Liver (tissue), 8 donors: ENCODE measurements at regions not wholly inside any gene's neighbourhood (a gene's known extent, or its start where the extent isn't known, plus 50 kb on each side); places are given as distances from the start of the nearest gene placed in this dataset.

Experiments
- DNase-seq: peaks from one replicate; pipeline ENCODE4 v3.0.0-alpha.2; 2017; ENCODE audit warnings: low spot score
- H3K27ac ChIP-seq, 2 donors: one replicate each; pipeline ENCODE4 v1.7.0; 2013; ENCODE audit warnings: inconsistent platforms in 2 of 2, low read length in 2 of 2, control low read depth in 1 of 2, low read depth in 1 of 2, mild to moderate bottlenecking in 1 of 2
- H3K27me3 ChIP-seq, 4 donors: one replicate each; pipeline versions ENCODE4 v1.6.1 to v1.7.0; 2013; ENCODE audit warnings: low read length in 3 of 4, inconsistent platforms in 1 of 4, mild to moderate bottlenecking in 1 of 4, moderate library complexity in 1 of 4; ENCODE audit not compliant: control insufficient read depth in 4 of 4, insufficient read depth in 4 of 4
- H3K36me3 ChIP-seq, 4 donors: one replicate each; pipeline versions ENCODE4 v1.6.1 to v1.7.0; 2013; ENCODE audit warnings: low read length in 3 of 4, mild to moderate bottlenecking in 3 of 4, low read depth in 1 of 4, moderate library complexity in 1 of 4; ENCODE audit not compliant: control insufficient read depth in 4 of 4, insufficient read depth in 3 of 4
- H3K4me1 ChIP-seq, 4 donors: one replicate each; pipeline versions ENCODE4 v1.6.1 to v1.7.0; 2013; ENCODE audit warnings: low read length in 3 of 4, mild to moderate bottlenecking in 3 of 4, moderate library complexity in 1 of 4; ENCODE audit not compliant: control insufficient read depth in 4 of 4, insufficient read depth in 4 of 4
- H3K4me3 ChIP-seq, 3 donors: one replicate each; pipeline versions ENCODE4 v1.6.1 to v1.7.0; 2013; ENCODE audit warnings: low read length in 3 of 3, control low read depth in 1 of 3, low read depth in 1 of 3, mild to moderate bottlenecking in 1 of 3
- H3K9ac ChIP-seq, 2 donors: one replicate each; pipeline ENCODE4 v1.7.0; 2013; ENCODE audit warnings: low read length in 2 of 2, mild to moderate bottlenecking in 2 of 2, moderate library complexity in 2 of 2, control low read depth in 1 of 2, low read depth in 1 of 2
- H3K9me3 ChIP-seq, 4 donors: one replicate each; pipeline versions ENCODE4 v1.6.1 to v1.7.0; 2013; ENCODE audit warnings: low read length in 3 of 4; ENCODE audit not compliant: control insufficient read depth in 4 of 4
- ATF3 ChIP-seq: IDR thresholded peaks from 2 replicates; pipeline ENCODE4 v1.6.1; 2016; ENCODE audit warnings: antibody characterized with exemption
- CTCF ChIP-seq: fragments of 150-350 bp; IDR thresholded peaks from 2 replicates; pipeline ENCODE4 v1.5.1; 2017; ENCODE audit warnings: improper control_type of control experiment, low read depth, low read length; ENCODE audit not compliant: missing input control
- HNF4A ChIP-seq, 2 donors: conservative IDR thresholded peaks; 2 replicates each; pipeline ENCODE4 v1.6.1; 2016; ENCODE audit warnings: antibody characterized with exemption in 2 of 2, mild to moderate bottlenecking in 2 of 2
- HNF4G ChIP-seq: IDR thresholded peaks from 2 replicates; pipeline ENCODE4 v1.6.1; 2016; ENCODE audit warnings: antibody characterized with exemption
- JUND ChIP-seq, 2 donors: IDR thresholded peaks; 2 replicates each; pipeline ENCODE4 v1.6.1; 2016; ENCODE audit warnings: antibody characterized with exemption in 2 of 2
- MAX ChIP-seq: IDR thresholded peaks from 2 replicates; pipeline ENCODE4 v1.6.1; 2016; ENCODE audit warnings: antibody characterized with exemption
- REST ChIP-seq: IDR thresholded peaks from 2 replicates; pipeline ENCODE4 v1.6.1; 2016; ENCODE audit warnings: antibody characterized with exemption, mild to moderate bottlenecking
- RXRA ChIP-seq, 2 donors: IDR thresholded peaks; 2 replicates each; pipeline ENCODE4 v1.6.1; 2017 to 2018; ENCODE audit warnings: antibody characterized with exemption in 2 of 2, mild to moderate bottlenecking in 1 of 2
- SP1 ChIP-seq: IDR thresholded peaks from 2 replicates; pipeline ENCODE4 v1.6.1; 2018; ENCODE audit warnings: antibody characterized with exemption, mild to moderate bottlenecking
- TAF1 ChIP-seq: conservative IDR thresholded peaks from 2 replicates; pipeline ENCODE4 v1.6.1; 2016; ENCODE audit warnings: antibody characterized with exemption, mild to moderate bottlenecking
- YY1 ChIP-seq: IDR thresholded peaks from 2 replicates; pipeline ENCODE4 v1.6.1; 2016; ENCODE audit warnings: antibody characterized with exemption, mild to moderate bottlenecking
- ZBTB33 ChIP-seq: IDR thresholded peaks from 2 replicates; pipeline ENCODE4 v1.6.1; 2016; ENCODE audit warnings: antibody characterized with exemption
- WGBS: extraction: QIAGEN DNeasy Blood & Tissue Kit; methylation state at CpG from one replicate; pipeline ENCODE4 v1.1.7; 2013; 5-methylcytosine and 5-hydroxymethylcytosine counted together
- donor health status: healthy.
- donor health status: healthy.
- donor health status: healthy.
- donor health status: healthy.
- donor health status: healthy.

- Histone ChIP-seq H3K9me3 (no peaks in the 10 kb centered on the region), H3K9ac (no peak overlapping the region), H3K27me3 (peaks cover 0 to 7% (median 0%) of the 10 kb centered on the region in 4 donors), H3K36me3 (no peaks in the 10 kb centered on the region), H3K4me3 (no peak overlapping the region), H3K27ac (no peak overlapping the region), H3K4me1 (no peaks in the 10 kb centered on the region)
- no peak for DNase-seq
- TF ChIP-seq JUND (IDR thresholded peaks at IDR 0.05) (no peak), ZBTB33 (no peak)
- WGBS = 86% methylated on average over 3 of the region's 3 CpGs
Measured at GRCh38 chr20:11281240-11281639, 607.4 kb upstream of the JAG1 start.

- Histone ChIP-seq H3K27me3 (peaks cover 0 to 7% (median 0%) of the 10 kb centered on the region in 4 donors), H3K9ac (no peak overlapping the region), H3K4me3 (no peak overlapping the region), H3K36me3 (no peaks in the 10 kb centered on the region), H3K27ac (no peak overlapping the region), H3K9me3 (no peaks in the 10 kb centered on the region), H3K4me1 (no peaks in the 10 kb centered on the region)
- WGBS = 66% methylated on average over 4 of the region's 4 CpGs
- no peak for TF ChIP-seq ATF3
- no peak for TF ChIP-seq RXRA (IDR thresholded peaks at IDR 0.05)
- TF ChIP-seq SP1 = no peak
- TF ChIP-seq HNF4G = no peak
- no peak for TF ChIP-seq YY1
- TF ChIP-seq TAF1 = no peak
- no peak for TF ChIP-seq CTCF
- TF ChIP-seq REST = no peak
- no peak for TF ChIP-seq HNF4A (conservative IDR thresholded peaks at IDR 0.05)
- DNase-seq = no peak
Measured at GRCh38 chr20:11281768-11282167, 608.0 kb upstream of the JAG1 start.

GRCh38 chr20:11287126-11287525, 613.3 kb upstream of the JAG1 start:
- Histone ChIP-seq H3K4me3 (no peak overlapping the region), H3K36me3 (no peaks in the 10 kb centered on the region), H3K27ac (no peak overlapping the region), H3K9me3 (no peaks in the 10 kb centered on the region), H3K9ac (no peak overlapping the region), H3K4me1 (no peaks in the 10 kb centered on the region), H3K27me3 (peaks cover 0 to 4% (median 0%) of the 10 kb centered on the region in 4 donors)
- 64% methylated on average over 2 of the region's 2 CpGs for WGBS
- no peak for DNase-seq
- TF ChIP-seq HNF4A (conservative IDR thresholded peaks at IDR 0.05) (no peak), MAX (no peak), RXRA (IDR thresholded peaks at IDR 0.05) (no peak)
